ENCODE measurements at regions not wholly inside any gene's neighbourhood (a gene's known extent, or its start where the extent isn't known, plus 50 kb on each side); places are given as distances from the start of the nearest gene placed in this dataset.

DNA sequence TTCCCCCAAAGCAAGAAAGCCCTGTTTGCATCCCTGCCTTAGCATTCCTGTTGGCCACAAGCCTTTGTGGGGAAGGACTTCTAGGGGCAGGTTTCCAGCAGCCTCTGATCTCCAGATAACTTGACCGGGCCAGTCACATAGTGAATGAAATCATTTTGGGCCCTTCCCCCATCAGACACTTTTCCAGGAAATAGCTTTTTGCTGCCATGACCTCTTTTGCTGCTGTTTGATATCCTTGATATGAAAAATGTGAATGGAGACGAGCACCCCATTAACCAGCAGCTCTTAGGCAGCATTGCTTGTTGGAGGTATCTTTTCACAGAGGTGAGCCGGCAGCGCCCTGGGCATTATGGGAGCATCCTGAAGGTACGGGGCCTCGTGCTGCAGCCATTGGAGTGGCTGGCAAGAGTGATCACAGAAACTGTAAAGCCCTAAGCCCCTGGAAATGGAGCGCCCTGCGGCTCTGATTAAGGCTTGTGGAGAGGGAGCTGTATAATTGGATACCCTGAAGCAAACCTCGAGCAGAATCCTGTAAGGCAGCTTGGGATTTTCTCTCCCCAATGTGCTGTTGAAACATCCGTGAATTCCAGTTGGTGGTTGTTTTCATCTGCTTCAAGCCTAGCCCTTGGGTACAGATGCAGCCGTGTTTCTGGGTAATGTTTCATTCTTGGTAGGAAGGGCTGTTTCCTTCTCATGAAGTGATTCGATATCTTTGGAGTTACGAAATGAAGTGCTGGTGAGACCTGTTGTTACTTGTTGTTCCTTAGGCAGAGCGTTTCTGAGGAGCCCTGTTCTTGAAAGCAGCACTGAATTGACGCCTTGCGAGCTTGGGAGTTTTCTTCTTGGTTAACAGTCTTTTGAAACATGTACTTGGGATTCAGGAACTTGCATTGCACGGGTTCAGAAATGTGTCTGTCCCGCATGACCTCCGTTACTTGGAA, 179.0 kb downstream of the PTEN start:
- Mint-ChIP-seq H3K4me1 (peaks cover 11% of the 10 kb centered on the region), H3K27ac (peak overlapping the region; percentile 4), H3K27me3 (ENCODE audit: insufficient read depth, low read depth) (peaks cover 2% of the 10 kb centered on the region), H3K36me3 (no peaks in the 10 kb centered on the region), H3K9me3 (no peaks in the 10 kb centered on the region), H3K4me3 (no peak overlapping the region)
- Histone ChIP-seq H2AFZ (replicated peaks) (peak overlapping the region; percentile 83), H3F3A (ENCODE audit: low read depth) (peaks cover 6% of the 10 kb centered on the region), H3K4me3 (no peak overlapping the region), H3K27me3 (no peaks in the 10 kb centered on the region), H3K36me3 (no peaks in the 10 kb centered on the region), H4K20me1 (ENCODE audit: low read depth) (no peaks in the 10 kb centered on the region), H3K79me2 (ENCODE audit: low read depth) (no peaks in the 10 kb centered on the region), H3K4me1 (no peaks in the 10 kb centered on the region), H3K9ac (no peak overlapping the region), H3K4me2 (no peak overlapping the region), H3K27ac (no peak overlapping the region), H3K9me3 (ENCODE audit: low read depth) (no peaks in the 10 kb centered on the region)
- no peak for TF ChIP-seq EZH2 (IDR thresholded peaks at IDR 0.05)
- TF ChIP-seq, protein P1, sequence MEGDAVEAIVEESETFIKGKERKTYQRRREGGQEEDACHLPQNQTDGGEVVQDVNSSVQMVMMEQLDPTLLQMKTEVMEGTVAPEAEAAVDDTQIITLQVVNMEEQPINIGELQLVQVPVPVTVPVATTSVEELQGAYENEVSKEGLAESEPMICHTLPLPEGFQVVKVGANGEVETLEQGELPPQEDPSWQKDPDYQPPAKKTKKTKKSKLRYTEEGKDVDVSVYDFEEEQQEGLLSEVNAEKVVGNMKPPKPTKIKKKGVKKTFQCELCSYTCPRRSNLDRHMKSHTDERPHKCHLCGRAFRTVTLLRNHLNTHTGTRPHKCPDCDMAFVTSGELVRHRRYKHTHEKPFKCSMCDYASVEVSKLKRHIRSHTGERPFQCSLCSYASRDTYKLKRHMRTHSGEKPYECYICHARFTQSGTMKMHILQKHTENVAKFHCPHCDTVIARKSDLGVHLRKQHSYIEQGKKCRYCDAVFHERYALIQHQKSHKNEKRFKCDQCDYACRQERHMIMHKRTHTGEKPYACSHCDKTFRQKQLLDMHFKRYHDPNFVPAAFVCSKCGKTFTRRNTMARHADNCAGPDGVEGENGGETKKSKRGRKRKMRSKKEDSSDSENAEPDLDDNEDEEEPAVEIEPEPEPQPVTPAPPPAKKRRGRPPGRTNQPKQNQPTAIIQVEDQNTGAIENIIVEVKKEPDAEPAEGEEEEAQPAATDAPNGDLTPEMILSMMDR (IDR thresholded peaks at IDR 0.05) = no peak
- no peak for TF ChIP-seq EZH2phosphoT487 (IDR thresholded peaks at IDR 0.05)
- peak; percentile 47 for DNase-seq (ENCODE audit: low spot score)

DNA sequence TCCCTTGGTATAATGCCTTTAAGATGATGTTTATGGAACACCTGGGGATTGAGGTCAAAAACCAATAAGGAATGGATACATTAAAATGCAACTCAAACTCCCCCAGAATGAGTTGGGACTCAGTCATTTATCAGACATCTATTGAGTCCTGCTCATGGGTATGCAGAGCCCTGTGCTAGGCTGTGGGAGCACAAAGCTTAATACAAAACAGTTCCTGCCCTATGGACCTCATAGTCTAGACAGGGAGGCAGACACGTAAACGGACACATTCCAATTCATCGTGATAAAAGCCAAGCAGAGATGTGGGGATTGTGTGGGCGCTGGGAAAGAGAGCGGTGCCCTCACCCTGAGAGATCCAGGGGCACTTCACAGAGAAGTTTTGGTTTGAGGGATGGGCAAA, 181.7 kb downstream of the PTEN start:
- Histone ChIP-seq H4K20me1 (ENCODE audit: low read depth) (no peaks in the 10 kb centered on the region), H3K4me1 (no peaks in the 10 kb centered on the region), H3K79me2 (ENCODE audit: low read depth) (no peaks in the 10 kb centered on the region), H3F3A (ENCODE audit: low read depth) (peaks cover 6% of the 10 kb centered on the region), H3K4me3 (no peak overlapping the region), H3K36me3 (no peaks in the 10 kb centered on the region), H2AFZ (replicated peaks) (no peak overlapping the region), H3K4me2 (no peak overlapping the region), H3K27ac (no peak overlapping the region), H3K9me3 (ENCODE audit: low read depth) (no peaks in the 10 kb centered on the region), H3K9ac (no peak overlapping the region), H3K27me3 (no peaks in the 10 kb centered on the region)
- H3K27ac Mint-ChIP-seq = no peak overlapping the region
- no peaks in the 10 kb centered on the region for H3K36me3 Mint-ChIP-seq
- TF ChIP-seq, protein P1 (IDR thresholded peaks at IDR 0.05) = no peak
- TF ChIP-seq EZH2phosphoT487 (IDR thresholded peaks at IDR 0.05) (no peak), EZH2 (IDR thresholded peaks at IDR 0.05) (no peak)
- H3K27me3 Mint-ChIP-seq (ENCODE audit: insufficient read depth, low read depth) = peaks cover 2% of the 10 kb centered on the region
- peaks cover 11% of the 10 kb centered on the region for H3K4me1 Mint-ChIP-seq
- no peak for DNase-seq (ENCODE audit: low spot score)
- H3K4me3 Mint-ChIP-seq = no peak overlapping the region
- no peaks in the 10 kb centered on the region for H3K9me3 Mint-ChIP-seq

DNA sequence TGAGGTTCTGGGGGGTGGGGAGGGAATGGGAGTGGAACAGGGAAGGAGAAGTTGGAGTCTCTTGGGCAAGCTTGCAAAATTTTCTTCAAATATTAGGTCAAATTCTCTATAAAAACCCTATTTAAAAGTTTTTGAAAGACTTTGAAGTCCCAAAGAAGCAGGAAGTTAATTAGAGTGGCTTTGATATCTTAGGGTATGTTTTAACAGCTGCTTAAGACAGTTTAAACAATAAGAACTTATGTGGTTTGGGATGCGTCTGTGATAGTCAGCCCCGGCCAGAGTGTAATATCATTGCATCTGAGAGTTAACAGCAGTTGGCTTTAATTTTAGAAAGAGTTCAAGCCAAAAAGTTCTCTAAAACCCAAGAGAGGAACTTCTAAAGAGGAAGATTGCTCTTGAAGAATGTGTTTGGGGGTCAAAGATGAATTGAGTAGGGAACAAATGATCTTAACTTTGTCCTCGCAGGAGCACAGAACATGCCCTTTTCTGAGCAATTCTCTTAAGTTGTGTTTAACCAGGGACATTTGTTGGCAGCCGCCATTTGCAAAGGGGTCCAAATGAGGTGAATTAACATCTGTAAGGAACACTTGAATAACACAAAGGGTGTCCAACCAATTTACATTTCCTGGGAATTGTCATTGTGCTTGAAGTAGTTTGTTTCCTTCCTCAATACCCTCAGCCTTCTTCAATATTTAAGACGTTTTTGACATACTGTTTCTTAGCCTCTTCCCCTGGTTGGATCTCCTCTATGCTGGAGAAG, 182.4 kb downstream of the PTEN start:
- Histone ChIP-seq H3K36me3 (no peaks in the 10 kb centered on the region), H3K9ac (no peak overlapping the region), H3K79me2 (ENCODE audit: low read depth) (no peaks in the 10 kb centered on the region), H2AFZ (replicated peaks) (no peak overlapping the region), H3F3A (ENCODE audit: low read depth) (peaks cover 6% of the 10 kb centered on the region), H3K27ac (no peak overlapping the region), H3K4me1 (no peaks in the 10 kb centered on the region), H3K9me3 (ENCODE audit: low read depth) (no peaks in the 10 kb centered on the region), H3K4me2 (no peak overlapping the region), H4K20me1 (ENCODE audit: low read depth) (no peaks in the 10 kb centered on the region), H3K27me3 (no peaks in the 10 kb centered on the region), H3K4me3 (no peak overlapping the region)
- no peaks in the 10 kb centered on the region for H3K9me3 Mint-ChIP-seq
- H3K4me3 Mint-ChIP-seq = no peak overlapping the region
- TF ChIP-seq EZH2 (IDR thresholded peaks at IDR 0.05) (no peak), EZH2phosphoT487 (IDR thresholded peaks at IDR 0.05) (no peak)
- TF ChIP-seq, protein P1 (IDR thresholded peaks at IDR 0.05) = no peak
- no peak overlapping the region for H3K27ac Mint-ChIP-seq
- H3K4me1 Mint-ChIP-seq = peaks cover 11% of the 10 kb centered on the region
- no peaks in the 10 kb centered on the region for H3K27me3 Mint-ChIP-seq (ENCODE audit: insufficient read depth, low read depth)
- DNase-seq (ENCODE audit: low spot score) = no peak
- no peaks in the 10 kb centered on the region for H3K36me3 Mint-ChIP-seq

All from neural progenitor cell (in vitro differentiated cells).